Activated CD4-positive, alpha-beta T cell treated with anti-CD3 and anti-CD28 coated beads, Interleukin-2, amount 50 U/mL, for 24 hours (primary cell): ENCODE measurements at regions not wholly inside any gene's neighbourhood (a gene's known extent, or its start where the extent isn't known, plus 50 kb on each side); places are given as distances from the start of the nearest gene placed in this dataset.

Experiments
- DNase-seq, 2 donors: peaks; one replicate each; pipeline ENCODE4 v3.0.0-alpha.2; 2020; ENCODE audit warnings: low read depth in 1 of 2, low spot score in 1 of 2

- no peak for DNase-seq
These were observed 200.7 kb upstream of the PIK3C3 start for GRCh38 chr18:41754332-41754731.

GRCh38 chr18:41753826-41754225 lies 201.2 kb upstream of the PIK3C3 start:
- DNase-seq: no peak

GRCh38 chr18:41752826-41753225 lies 202.2 kb upstream of the PIK3C3 start:
- DNase-seq: no peak

- DNase-seq: no peak
These were observed 203.4 kb upstream of the PIK3C3 start for GRCh38 chr18:41751652-41752051.

- no peak for DNase-seq
These were observed 203.9 kb upstream of the PIK3C3 start for GRCh38 chr18:41751161-41751560.

GRCh38 chr18:41747723-41748242 lies 207.3 kb upstream of the PIK3C3 start:
- no peak for DNase-seq

- DNase-seq: no peak
These were observed 209.6 kb upstream of the PIK3C3 start for GRCh38 chr18:41745166-41746049.

GRCh38 chr18:41744421-41745030 lies 210.5 kb upstream of the PIK3C3 start:
- no peak for DNase-seq

GRCh38 chr18:41737218-41737617 lies 217.8 kb upstream of the PIK3C3 start:
- DNase-seq: no peak

GRCh38 chr18:41734917-41735316 lies 220.1 kb upstream of the PIK3C3 start:
- no peak for DNase-seq

GRCh38 chr18:41732356-41732755 lies 222.7 kb upstream of the PIK3C3 start:
- no peak for DNase-seq

- no peak for DNase-seq
These were observed 223.2 kb upstream of the PIK3C3 start for GRCh38 chr18:41731884-41732283.

GRCh38 chr18:41724195-41724594 lies 230.8 kb upstream of the PIK3C3 start:
- DNase-seq: no peak

GRCh38 chr18:41721103-41721790 lies 233.8 kb upstream of the PIK3C3 start:
- no peak for DNase-seq

- no peak for DNase-seq
These were observed 234.8 kb upstream of the PIK3C3 start for GRCh38 chr18:41720226-41720625.

- no peak for DNase-seq
These were observed 235.2 kb upstream of the PIK3C3 start for GRCh38 chr18:41719808-41720207.

- DNase-seq: no peak
These were observed 240.2 kb upstream of the PIK3C3 start for GRCh38 chr18:41714872-41715271.

- DNase-seq: no peak
These were observed 240.8 kb upstream of the PIK3C3 start for GRCh38 chr18:41713969-41714825.

GRCh38 chr18:41706301-41706700 lies 248.7 kb upstream of the PIK3C3 start:
- no peak for DNase-seq

- DNase-seq: no peak
These were observed 251.1 kb upstream of the PIK3C3 start for GRCh38 chr18:41703744-41704530.
